WTC11 (cell line): ENCODE measurements at regions not wholly inside any gene's neighbourhood (a gene's known extent, or its start where the extent isn't known, plus 50 kb on each side); places are given as distances from the start of the nearest gene placed in this dataset.

Source experiments
- ATAC-seq: fragments of 200-7000 bp; cut with Tn5 transposase; 2 replicates; pipeline ENCODE4 v1.10.0; 2021; ENCODE audit warnings: mild to moderate bottlenecking, moderate library complexity
- CTCF ChIA-PET: fragments of 300-600 bp; sonication (Branson Sonifier 250); formaldehyde crosslinking; loops from one replicate; lab custom pipeline; 2021; ENCODE audit warnings: antibody characterized with exemption; lab: Charles Lee
- POLR2A ChIA-PET: fragments of 350-600 bp; sonication (Branson Sonifier 250); formaldehyde crosslinking; loops from one replicate; lab custom pipeline; 2021; ENCODE audit warnings: antibody characterized with exemption; lab: Charles Lee
- DNase-seq: peaks from one replicate; pipeline ENCODE4 v3.0.0; 2021; ENCODE audit warnings: low spot score
- H3K27ac Mint-ChIP-seq: 2 replicates; pipeline ENCODE4 v1.8.0; 2021; ENCODE audit warnings: mixed read lengths
- H3K27me3 Mint-ChIP-seq: 2 replicates; pipeline ENCODE4 v1.8.0; 2021; ENCODE audit warnings: low read depth, mild to moderate bottlenecking, moderate library complexity, mixed read lengths
- H3K36me3 Mint-ChIP-seq: 2 replicates; pipeline ENCODE4 v1.8.0; 2021; ENCODE audit warnings: mixed read lengths
- H3K4me1 Mint-ChIP-seq: 2 replicates; pipeline ENCODE4 v1.8.0; 2022; ENCODE audit warnings: mixed read lengths
- H3K4me3 Mint-ChIP-seq: 2 replicates; pipeline ENCODE4 v1.8.0; 2021; ENCODE audit warnings: mild to moderate bottlenecking, moderate library complexity, mixed read lengths
- H3K9me3 Mint-ChIP-seq: 2 replicates; pipeline ENCODE4 v1.8.0; 2021; ENCODE audit warnings: mixed read lengths
- AFF4 ChIP-seq: sonication (generic); formaldehyde crosslinking; IDR thresholded peaks from 2 replicates; pipeline ENCODE4 v1.8.1; 2023; ENCODE audit warnings: mild to moderate bottlenecking, missing genetic modification reagents, borderline replicate concordance
- AR ChIP-seq: fragments of 250-450 bp; sonication (Bioruptor Pico); IDR thresholded peaks from 2 replicates; pipeline ENCODE4 v1.9.0; 2021; ENCODE audit warnings: mild to moderate bottlenecking
- ATF1 ChIP-seq: sonication (generic); formaldehyde crosslinking; IDR thresholded peaks from 2 replicates; pipeline ENCODE4 v1.8.1; 2023; ENCODE audit warnings: mild to moderate bottlenecking, moderate library complexity, missing genetic modification reagents
- ETV6 ChIP-seq: sonication (generic); formaldehyde crosslinking; IDR thresholded peaks from 2 replicates; pipeline ENCODE4 v1.8.1; 2022; ENCODE audit warnings: mild to moderate bottlenecking, missing genetic modification reagents
- FOXJ3 ChIP-seq: sonication (generic); formaldehyde crosslinking; IDR thresholded peaks from 2 replicates; pipeline ENCODE4 v1.9.0; 2021; ENCODE audit warnings: missing genetic modification reagents, mild to moderate bottlenecking, borderline replicate concordance
- FOXP4 ChIP-seq: sonication (generic); formaldehyde crosslinking; IDR thresholded peaks from 2 replicates; pipeline ENCODE4 v1.8.0; 2022; ENCODE audit warnings: mild to moderate bottlenecking, missing genetic modification reagents
- GRHL2 ChIP-seq: fragments of 250-450 bp; sonication (Bioruptor Pico); IDR thresholded peaks from 2 replicates; pipeline ENCODE4 v1.8.0; 2022; ENCODE audit warnings: mild to moderate bottlenecking, moderate library complexity; ENCODE audit not compliant: insufficient replicate concordance, severe bottlenecking
- IRF1 ChIP-seq: sonication (generic); formaldehyde crosslinking; IDR thresholded peaks from 2 replicates; pipeline ENCODE4 v1.8.0; 2023; ENCODE audit warnings: missing genetic modification reagents
- JAZF1 ChIP-seq: fragments of 250-450 bp; sonication (Bioruptor Pico); IDR thresholded peaks from 2 replicates; pipeline ENCODE4 v1.9.0; 2021; ENCODE audit warnings: moderate library complexity, mild to moderate bottlenecking, inconsistent platforms
- NR1H2 ChIP-seq: sonication (generic); formaldehyde crosslinking; IDR thresholded peaks from 2 replicates; pipeline ENCODE4 v1.9.0; 2021; ENCODE audit warnings: mild to moderate bottlenecking, moderate library complexity, missing genetic modification reagents
- RELA ChIP-seq: sonication (generic); formaldehyde crosslinking; IDR thresholded peaks from 2 replicates; pipeline ENCODE4 v1.8.1; 2022; ENCODE audit warnings: missing genetic modification reagents, mild to moderate bottlenecking, borderline replicate concordance
- TEAD4 ChIP-seq: sonication (generic); formaldehyde crosslinking; IDR thresholded peaks from 2 replicates; pipeline ENCODE4 v1.8.0; 2022; ENCODE audit warnings: mild to moderate bottlenecking, missing genetic modification reagents
- ZNF121 ChIP-seq: sonication (generic); formaldehyde crosslinking; IDR thresholded peaks from 2 replicates; pipeline ENCODE4 v1.8.0; 2023; ENCODE audit warnings: missing genetic modification reagents
- ZNF219 ChIP-seq: sonication (generic); formaldehyde crosslinking; IDR thresholded peaks from 2 replicates; pipeline ENCODE4 v1.8.0; 2023; ENCODE audit warnings: missing genetic modification reagents, mild to moderate bottlenecking, borderline replicate concordance
- ZNF281 ChIP-seq: sonication (generic); formaldehyde crosslinking; IDR thresholded peaks from 2 replicates; pipeline ENCODE4 v1.8.0; 2023; ENCODE audit warnings: mild to moderate bottlenecking, missing genetic modification reagents
- ZNF317 ChIP-seq: sonication (generic); formaldehyde crosslinking; IDR thresholded peaks from 2 replicates; pipeline ENCODE4 v1.8.1; 2023; ENCODE audit warnings: low read depth, mild to moderate bottlenecking, moderate library complexity, missing genetic modification reagents, borderline replicate concordance
- ZNF396 ChIP-seq: fragments of 250-450 bp; sonication (Bioruptor Pico); IDR thresholded peaks from 2 replicates; pipeline ENCODE4 v1.8.0; 2021; ENCODE audit warnings: mild to moderate bottlenecking, moderate library complexity, borderline replicate concordance
- ZNF512 ChIP-seq: sonication (generic); formaldehyde crosslinking; IDR thresholded peaks from 2 replicates; pipeline ENCODE4 v1.8.1; 2022; ENCODE audit warnings: missing genetic modification reagents, borderline replicate concordance

- Mint-ChIP-seq H3K9me3 (peaks cover 27% of the 10 kb centered on the region), H3K4me3 (no peak overlapping the region), H3K36me3 (peaks cover 18% of the 10 kb centered on the region), H3K27ac (no peak overlapping the region), H3K4me1 (no peaks in the 10 kb centered on the region), H3K27me3 (no peaks in the 10 kb centered on the region)
- CTCF ChIA-PET, result no interaction called here
- ATAC-seq (no peak), DNase-seq (no peak)
- POLR2A ChIA-PET, result no interaction called here
- TF ChIP-seq JAZF1, result no peak
- TF ChIP-seq ETV6, result no peak
- no peak for TF ChIP-seq ATF1 (CRISPR knock-in tag)
- no peak for TF ChIP-seq ZNF219 (CRISPR knock-in tag)
- no peak for TF ChIP-seq FOXP4 (CRISPR knock-in tag)
Observed at GRCh38 chr4:132097041-132097440, 1052.1 kb upstream of the PCDH10 start.

- POLR2A ChIA-PET, result no interaction called here
- H3K4me1 Mint-ChIP-seq, result no peaks in the 10 kb centered on the region
- H3K9me3 Mint-ChIP-seq, result peaks cover 52% of the 10 kb centered on the region
- no peak overlapping the region for H3K27ac Mint-ChIP-seq
- CTCF ChIA-PET, result no interaction called here
- ATAC-seq, result no peak
- no peaks in the 10 kb centered on the region for H3K27me3 Mint-ChIP-seq
- peaks cover 40% of the 10 kb centered on the region for H3K36me3 Mint-ChIP-seq
- no peak for DNase-seq
- no peak overlapping the region for H3K4me3 Mint-ChIP-seq
- TF ChIP-seq ATF1 (CRISPR knock-in tag) (no peak), ZNF121 (CRISPR knock-in tag) (no peak), AFF4 (no peak), ZNF281 (no peak), ZNF317 (CRISPR knock-in tag) (no peak), RELA (CRISPR knock-in tag) (no peak), GRHL2 (no peak), ZNF512 (CRISPR knock-in tag) (no peak), ZNF396 (CRISPR knock-in tag) (no peak), FOXJ3 (CRISPR knock-in tag) (no peak), TEAD4 (no peak), NR1H2 (CRISPR knock-in tag) (no peak), AR (CRISPR knock-in tag) (no peak), IRF1 (CRISPR knock-in tag) (no peak), FOXP4 (CRISPR knock-in tag) (no peak)
Observed at GRCh38 chr4:132101526-132101925, 1047.6 kb upstream of the PCDH10 start.
